HuH-7.5 (cell line): ENCODE measurements at regions not wholly inside any gene's neighbourhood (a gene's known extent, or its start where the extent isn't known, plus 50 kb on each side); places are given as distances from the start of the nearest gene placed in this dataset.
"Not testable (repeated sequence)": the region's sequence is repeated elsewhere in the genome, so short reads cannot be mapped to it uniquely, and the experiment has no call there.

Experiments
- DNase-seq: peaks from one replicate; pipeline ENCODE4 v3.0.0; 2011; ENCODE audit warnings: low spot score

GRCh38 chr6:22147921-22148776 is 148.7 kb downstream of the PRL start:
- DNase-seq: peak; percentile 33

GRCh38 chr6:22149096-22149495 is 147.7 kb downstream of the PRL start:
- DNase-seq: no peak

GRCh38 chr6:22149501-22150367 is 147.1 kb downstream of the PRL start:
- DNase-seq: no peak

DNA sequence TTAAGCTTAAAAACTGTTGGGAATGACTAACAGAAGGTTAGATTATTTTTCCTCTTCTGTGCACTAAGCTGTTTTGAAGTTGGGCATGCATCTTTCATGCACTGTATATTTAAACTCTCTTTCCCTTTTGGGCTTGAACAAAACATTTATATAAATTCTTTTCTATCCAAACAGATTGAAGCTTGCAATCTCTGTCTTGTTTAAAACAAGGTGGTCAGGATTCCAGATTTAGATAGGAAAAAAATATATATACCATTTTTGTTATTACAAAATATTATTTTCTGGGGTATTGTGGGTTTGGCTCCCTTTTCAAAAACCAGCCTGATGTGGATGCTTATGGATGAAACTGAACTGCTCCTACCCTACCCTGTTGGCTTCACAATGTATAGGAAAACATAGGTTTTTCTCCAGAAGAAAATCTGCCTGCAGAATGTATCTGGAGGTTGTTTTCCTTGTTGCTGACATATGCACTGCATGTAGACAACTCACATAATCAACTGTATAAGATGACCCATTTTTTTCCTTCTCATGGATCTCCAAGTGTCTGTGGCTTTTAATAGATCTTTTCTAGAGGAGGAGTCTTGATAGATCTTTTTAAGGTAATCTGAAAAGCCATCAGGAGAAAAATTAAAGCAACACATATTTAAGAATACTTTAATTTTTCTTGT is 146.3 kb downstream of the PRL start:
- DNase-seq: no peak

GRCh38 chr6:22151892-22152291 is 144.9 kb downstream of the PRL start:
- no peak for DNase-seq

DNA sequence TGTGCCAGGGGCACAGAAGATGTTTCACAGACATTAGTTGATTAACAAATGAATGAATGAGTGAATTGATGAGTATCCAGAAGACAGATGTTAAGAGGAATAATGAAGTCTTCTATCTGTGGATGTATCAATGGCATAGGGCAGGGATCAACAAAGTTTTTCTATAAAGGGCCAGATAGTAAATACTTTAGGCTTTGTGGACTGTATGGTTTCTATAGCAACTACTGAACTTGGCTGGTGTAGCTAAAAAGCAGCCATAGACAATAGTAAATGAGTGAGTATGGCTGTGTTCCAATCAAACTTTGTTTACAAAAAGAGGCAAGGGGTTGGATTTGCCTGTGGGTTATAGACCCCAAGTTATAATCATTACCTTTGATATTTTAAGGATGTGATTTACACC is 144.0 kb downstream of the PRL start:
- DNase-seq: no peak

GRCh38 chr6:22153384-22154158 is 143.3 kb downstream of the PRL start:
- no peak for DNase-seq

DNA sequence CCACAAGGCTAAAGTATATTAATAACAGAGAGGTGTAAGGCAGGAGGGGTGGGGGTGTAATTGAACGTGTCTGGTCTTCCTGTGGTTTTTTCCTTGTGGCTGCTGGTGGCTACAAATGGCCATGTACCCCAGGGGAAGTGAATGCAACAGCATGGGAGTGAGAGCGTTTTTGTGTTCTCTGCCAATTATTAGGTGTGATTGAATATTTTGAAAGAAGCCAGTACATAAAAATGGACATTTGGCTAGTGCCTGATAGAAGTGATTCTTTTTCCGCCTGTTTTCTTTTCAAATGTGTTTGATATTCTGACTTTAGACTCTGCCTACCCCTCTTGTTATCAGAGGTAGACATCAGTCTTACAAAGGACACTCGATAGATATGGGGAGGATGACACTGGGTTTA is 141.3 kb downstream of the PRL start:
- DNase-seq: no peak

- no peak for DNase-seq
Observed at GRCh38 chr6:22157233-22157632, 139.6 kb downstream of the PRL start.

DNA sequence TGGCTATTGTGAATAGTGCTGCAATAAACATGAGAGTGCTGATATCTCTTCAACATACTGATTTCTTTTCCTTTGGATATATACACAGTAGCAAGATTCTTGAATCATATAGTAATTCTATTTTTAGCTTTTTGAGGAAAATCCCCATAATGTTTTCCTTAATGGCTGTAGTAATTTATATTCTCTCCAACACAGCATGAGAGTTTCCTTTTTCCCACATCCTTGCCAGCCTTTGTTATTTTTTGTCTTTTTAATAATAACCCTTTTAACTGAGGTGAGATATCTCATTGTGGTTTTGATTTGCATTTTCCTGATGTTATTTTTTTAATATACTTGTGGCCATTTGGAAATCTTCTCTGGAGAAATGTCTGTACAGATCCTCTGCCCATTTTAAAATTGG is 132.6 kb downstream of the PRL start:
- no peak for DNase-seq

- DNase-seq: not testable (repeated sequence)
Observed at GRCh38 chr6:22171006-22171405, 125.8 kb downstream of the PRL start.

DNA sequence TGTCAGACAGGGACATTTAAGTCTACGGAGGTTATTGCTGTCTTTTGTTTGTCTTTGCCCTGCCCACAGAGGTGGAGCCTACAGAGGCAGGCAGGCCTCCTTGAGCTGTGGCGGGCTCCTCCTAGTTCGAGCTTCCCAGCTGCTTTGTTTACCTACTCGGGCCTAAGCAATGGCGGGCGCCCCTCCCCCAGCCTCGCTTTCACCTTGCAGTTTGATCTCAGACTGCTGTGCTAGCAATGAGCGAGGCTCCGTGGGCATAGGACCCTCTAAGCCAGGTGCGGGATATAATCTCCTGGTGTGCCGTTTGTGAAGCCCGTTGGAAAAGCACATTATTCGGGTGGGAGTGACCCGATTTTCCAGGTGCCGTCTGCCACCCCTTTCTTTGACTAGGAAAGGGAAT is 125.0 kb downstream of the PRL start:
- not testable (repeated sequence) for DNase-seq

- DNase-seq: no peak
Observed at GRCh38 chr6:22173311-22173710, 123.5 kb downstream of the PRL start.

- DNase-seq: not testable (repeated sequence)
Observed at GRCh38 chr6:22180250-22180649, 116.6 kb downstream of the PRL start.

GRCh38 chr6:22184371-22184770 is 112.5 kb downstream of the PRL start:
- DNase-seq: no peak

- no peak for DNase-seq
Observed at GRCh38 chr6:22189946-22190345, 106.9 kb downstream of the PRL start.

GRCh38 chr6:22194188-22194921 is 102.5 kb downstream of the PRL start:
- no peak for DNase-seq

DNA sequence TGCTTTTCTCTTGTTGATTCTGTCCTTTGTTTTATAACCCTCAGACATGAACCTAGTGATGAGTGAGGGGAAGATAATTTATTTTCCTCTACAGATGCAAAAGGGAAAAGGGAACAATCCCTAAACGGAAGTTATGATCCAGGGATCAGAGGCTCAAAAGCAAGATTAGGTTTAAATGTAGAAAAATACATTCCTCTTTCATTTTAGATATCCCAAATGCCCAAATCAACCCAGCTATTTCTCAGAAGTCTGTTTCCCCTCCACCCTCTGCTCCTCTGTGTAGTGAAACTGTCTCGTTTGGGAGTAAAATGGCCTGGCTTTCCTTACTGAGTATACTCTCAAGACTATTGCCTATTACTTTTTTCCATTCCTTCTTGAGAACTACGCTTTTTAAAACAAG is 97.1 kb downstream of the PRL start:
- DNase-seq: no peak

DNA sequence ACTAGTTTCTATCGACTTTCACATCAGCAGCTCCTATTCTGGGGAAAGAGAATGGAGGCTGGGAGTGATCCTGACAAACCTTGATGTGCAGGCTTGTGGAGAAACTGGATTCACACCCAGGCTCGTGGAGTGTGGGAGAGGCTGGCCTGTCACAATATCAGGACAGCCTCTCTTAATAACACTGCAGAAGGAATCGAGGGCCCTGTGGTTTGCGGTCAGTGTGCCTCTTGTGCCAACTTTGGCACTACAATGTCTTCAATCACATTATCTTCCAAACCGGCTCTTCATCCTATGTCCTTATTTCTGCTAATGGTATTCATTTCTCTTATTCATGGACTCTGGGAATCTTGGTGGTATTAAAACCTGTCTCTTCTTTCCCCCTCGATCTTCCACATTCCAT is 92.7 kb downstream of the PRL start:
- no peak for DNase-seq

GRCh38 chr6:22205266-22205665 is 91.6 kb downstream of the PRL start:
- no peak for DNase-seq

GRCh38 chr6:22206106-22206505 is 90.7 kb downstream of the PRL start:
- no peak for DNase-seq
